Neuronal stem cell (in vitro differentiated cells): ENCODE measurements at regions not wholly inside any gene's neighbourhood (a gene's known extent, or its start where the extent isn't known, plus 50 kb on each side); places are given as distances from the start of the nearest gene placed in this dataset.

Source experiments
- DNase-seq: peaks from one replicate; pipeline ENCODE4 v3.0.0-alpha.2; 2013; ENCODE audit warnings: low spot score
- H2AFZ ChIP-seq: one replicate; pipeline ENCODE4 v1.6.1; 2013; ENCODE audit warnings: mild to moderate bottlenecking, low read length, inconsistent platforms
- H2AK5ac ChIP-seq: 2 replicates; pipeline ENCODE4 v1.6.1; 2013; ENCODE audit warnings: low read depth, mild to moderate bottlenecking, inconsistent platforms, low read length, moderate library complexity, mixed read lengths
- H2BK120ac ChIP-seq: 2 replicates; pipeline ENCODE4 v1.6.1; 2013; ENCODE audit warnings: low read depth, mild to moderate bottlenecking, inconsistent platforms, low read length, moderate library complexity, mixed read lengths
- H2BK12ac ChIP-seq: one replicate; pipeline ENCODE4 v1.6.1; 2013; ENCODE audit warnings: low read length, inconsistent platforms
- H2BK15ac ChIP-seq: 2 replicates; pipeline ENCODE4 v1.6.1; 2013; ENCODE audit warnings: mild to moderate bottlenecking, low read length, inconsistent platforms, mixed read lengths
- H2BK5ac ChIP-seq: one replicate; pipeline ENCODE4 v1.6.1; 2013; ENCODE audit warnings: inconsistent platforms, mild to moderate bottlenecking, low read length, moderate library complexity
- H3K14ac ChIP-seq: one replicate; pipeline ENCODE4 v1.6.1; 2013; ENCODE audit warnings: low read length, inconsistent platforms
- H3K18ac ChIP-seq: 2 replicates; pipeline ENCODE4 v1.6.1; 2013; ENCODE audit warnings: low read length, inconsistent platforms
- H3K23ac ChIP-seq: 2 replicates; pipeline ENCODE4 v1.6.1; 2013; ENCODE audit warnings: low read depth, mild to moderate bottlenecking, mixed read lengths, low read length, inconsistent platforms; ENCODE audit not compliant: poor library complexity
- H3K27ac ChIP-seq: replicated peaks from 3 replicates; pipeline ENCODE4 v1.5.1; 2013; ENCODE audit warnings: low read length, inconsistent platforms
- H3K27me3 ChIP-seq, 3 experiments: 2 replicates each; pipeline ENCODE4 v1.6.1; 2013; ENCODE audit warnings: low read length in 3 of 3, mild to moderate bottlenecking in 2 of 3, inconsistent platforms in 1 of 3, low read depth in 1 of 3, mixed read lengths in 1 of 3, moderate library complexity in 1 of 3; ENCODE audit not compliant: control insufficient read depth in 3 of 3, insufficient read depth in 3 of 3
- H3K36me3 ChIP-seq, 2 donors: replicated peaks in 1 of 2; 2 replicates each; pipeline ENCODE4 v1.6.1; 2013; ENCODE audit warnings: low read length in 2 of 2; ENCODE audit not compliant: control insufficient read depth in 2 of 2, insufficient read depth in 2 of 2
- H3K4ac ChIP-seq: 2 replicates; pipeline ENCODE4 v1.6.1; 2013; ENCODE audit warnings: inconsistent platforms, mild to moderate bottlenecking, low read length, moderate library complexity
- H3K4me1 ChIP-seq, 2 donors: 1 replicate in 1 of 2; 2 replicates in 1 of 2; pipeline ENCODE4 v1.6.1; 2013; ENCODE audit warnings: low read length in 2 of 2, low read depth in 1 of 2; ENCODE audit not compliant: control insufficient read depth in 2 of 2, insufficient read depth in 1 of 2
- H3K4me2 ChIP-seq: one replicate; pipeline ENCODE4 v1.6.1; 2013; ENCODE audit warnings: mild to moderate bottlenecking, low read length, inconsistent platforms; ENCODE audit not compliant: insufficient read depth, poor library complexity, severe bottlenecking
- H3K4me3 ChIP-seq, 2 donors: 2 replicates each; pipeline ENCODE4 v1.5.1; 2013; ENCODE audit warnings: low read length in 2 of 2, mild to moderate bottlenecking in 2 of 2, inconsistent platforms in 1 of 2, moderate library complexity in 1 of 2
- H3K79me1 ChIP-seq: one replicate; pipeline ENCODE4 v1.6.1; 2013; ENCODE audit warnings: low read depth, mild to moderate bottlenecking, inconsistent platforms, low read length, moderate library complexity
- H3K9ac ChIP-seq: one replicate; pipeline ENCODE4 v1.6.1; 2013; ENCODE audit warnings: mild to moderate bottlenecking, low read depth, low read length, inconsistent platforms; ENCODE audit not compliant: poor library complexity
- H3K9me3 ChIP-seq, 2 donors: replicated peaks in 1 of 2; 2 replicates each; pipeline versions ENCODE3 to v1.6.1; 2013; ENCODE audit warnings: low read length in 2 of 2, mild to moderate bottlenecking in 2 of 2, inconsistent platforms in 1 of 2, low read depth in 1 of 2, mixed read lengths in 1 of 2, moderate library complexity in 1 of 2; ENCODE audit not compliant: control insufficient read depth in 2 of 2, insufficient read depth in 1 of 2
- H4K8ac ChIP-seq: one replicate; pipeline ENCODE4 v1.6.1; 2013; ENCODE audit warnings: low read depth, mild to moderate bottlenecking, inconsistent platforms, low read length, moderate library complexity
- H4K91ac ChIP-seq: one replicate; pipeline ENCODE4 v1.6.1; 2013; ENCODE audit warnings: low read length, low read depth, mild to moderate bottlenecking, inconsistent platforms; ENCODE audit not compliant: poor library complexity
- WGBS, 2 donors: extraction: QIAGEN DNeasy Blood & Tissue Kit; methylation state at CpG; one replicate each; pipeline ENCODE4 v1.1.7; 2013; ENCODE audit warnings: missing lambda C conversion rate in 2 of 2, mixed read lengths in 1 of 2; ENCODE audit not compliant: insufficient read length in 2 of 2, insufficient replicate concordance in 1 of 2; ENCODE audit errors: extremely low coverage in 2 of 2; 5-methylcytosine and 5-hydroxymethylcytosine counted together

GRCh38 chr7:136324073-136324704, 347.0 kb upstream of the MTPN start:
- H4K91ac ChIP-seq = no peak overlapping the region
- no peak overlapping the region for H2AK5ac ChIP-seq
- H3K18ac ChIP-seq = no peak overlapping the region
- no CpG with 5 or more reads among the region's 4 CpGs for WGBS, 2 donors
- no peak overlapping the region for H3K27ac ChIP-seq
- no peaks in the 10 kb centered on the region for H3K9me3 ChIP-seq
- no peak for DNase-seq
- no peaks in the 10 kb centered on the region for H3K4me1 ChIP-seq
- no peaks in the 10 kb centered on the region for H3K27me3 ChIP-seq
- H4K8ac ChIP-seq = no peak overlapping the region
- no peak overlapping the region for H3K14ac ChIP-seq
- H2BK5ac ChIP-seq = no peak overlapping the region
- no peak overlapping the region for H3K23ac ChIP-seq
- no peak overlapping the region for H3K4me2 ChIP-seq
- H2BK12ac ChIP-seq = no peak overlapping the region
- no peak overlapping the region for H3K4me3 ChIP-seq
- H2BK15ac ChIP-seq = no peak overlapping the region
- H2AFZ ChIP-seq = no peak overlapping the region
- no peaks in the 10 kb centered on the region for H3K36me3 ChIP-seq
- H3K4ac ChIP-seq = peak overlapping the region; percentile 66
- H3K79me1 ChIP-seq = no peaks in the 10 kb centered on the region
- H2BK120ac ChIP-seq = no peak overlapping the region
- no peak overlapping the region for H3K9ac ChIP-seq

- H3K9ac ChIP-seq = no peak overlapping the region
- H3K36me3 ChIP-seq = no peaks in the 10 kb centered on the region
- no peaks in the 10 kb centered on the region for H3K9me3 ChIP-seq
- no peak overlapping the region for H3K4me3 ChIP-seq
- H3K4me1 ChIP-seq = no peaks in the 10 kb centered on the region
- H3K4ac ChIP-seq = no peak overlapping the region
- H3K18ac ChIP-seq = no peak overlapping the region
- no peak overlapping the region for H4K91ac ChIP-seq
- WGBS, 2 donors = no CpG with 5 or more reads among the region's 1 CpG
- H3K23ac ChIP-seq = no peak overlapping the region
- H2AFZ ChIP-seq = no peak overlapping the region
- no peak overlapping the region for H3K27ac ChIP-seq
- H2BK12ac ChIP-seq = no peak overlapping the region
- no peak overlapping the region for H2BK120ac ChIP-seq
- H3K79me1 ChIP-seq = no peaks in the 10 kb centered on the region
- no peak overlapping the region for H2BK15ac ChIP-seq
- H3K27me3 ChIP-seq = no peaks in the 10 kb centered on the region
- no peak for DNase-seq
- no peak overlapping the region for H3K14ac ChIP-seq
- no peak overlapping the region for H4K8ac ChIP-seq
- no peak overlapping the region for H2AK5ac ChIP-seq
- no peak overlapping the region for H2BK5ac ChIP-seq
- H3K4me2 ChIP-seq = no peak overlapping the region
Observed at GRCh38 chr7:136312592-136312991, 335.4 kb upstream of the MTPN start.

- Histone ChIP-seq H3K27me3 (no peaks in the 10 kb centered on the region), H2BK15ac (no peak overlapping the region), H3K4ac (no peak overlapping the region), H3K14ac (no peak overlapping the region), H4K91ac (no peak overlapping the region), H3K9me3 (no peaks in the 10 kb centered on the region), H3K18ac (no peak overlapping the region), H3K79me1 (no peaks in the 10 kb centered on the region), H2AFZ (no peak overlapping the region), H2BK5ac (no peak overlapping the region), H3K4me1 (no peaks in the 10 kb centered on the region), H4K8ac (no peak overlapping the region), H3K9ac (no peak overlapping the region), H3K4me2 (no peak overlapping the region), H3K27ac (no peak overlapping the region), H2BK12ac (no peak overlapping the region), H3K4me3 (no peak overlapping the region), H3K23ac (no peak overlapping the region), H2BK120ac (no peak overlapping the region), H3K36me3 (no peaks in the 10 kb centered on the region), H2AK5ac (no peak overlapping the region)
- DNase-seq = no peak
- WGBS, 2 donors = no CpG with 5 or more reads among the region's 1 CpG
Observed at GRCh38 chr7:136309407-136309806, 332.2 kb upstream of the MTPN start.

GRCh38 chr7:136308230-136308629, 331.1 kb upstream of the MTPN start:
- no peaks in the 10 kb centered on the region for H3K27me3 ChIP-seq
- no peaks in the 10 kb centered on the region for H3K9me3 ChIP-seq
- no peak overlapping the region for H3K9ac ChIP-seq
- H3K18ac ChIP-seq = no peak overlapping the region
- no peak for DNase-seq
- H2AK5ac ChIP-seq = no peak overlapping the region
- no peak overlapping the region for H4K8ac ChIP-seq
- no peak overlapping the region for H3K23ac ChIP-seq
- no peak overlapping the region for H2BK12ac ChIP-seq
- no peak overlapping the region for H2AFZ ChIP-seq
- H3K36me3 ChIP-seq = no peaks in the 10 kb centered on the region
- H2BK15ac ChIP-seq = no peak overlapping the region
- no peak overlapping the region for H3K4me2 ChIP-seq
- no peak overlapping the region for H3K14ac ChIP-seq
- H3K4me1 ChIP-seq = no peaks in the 10 kb centered on the region
- H3K79me1 ChIP-seq = no peaks in the 10 kb centered on the region
- no peak overlapping the region for H4K91ac ChIP-seq
- H2BK5ac ChIP-seq = no peak overlapping the region
- no peak overlapping the region for H2BK120ac ChIP-seq
- H3K4ac ChIP-seq = no peak overlapping the region
- H3K4me3 ChIP-seq = no peak overlapping the region
- H3K27ac ChIP-seq = no peak overlapping the region
